SIG-M5 treated with dmso at 0.1 percent for 504 hours (cell line): ENCODE measurements at regions not wholly inside any gene's neighbourhood (a gene's known extent, or its start where the extent isn't known, plus 50 kb on each side); places are given as distances from the start of the nearest gene placed in this dataset.
"Not testable (repeated sequence)": the region's sequence is repeated elsewhere in the genome, so short reads cannot be mapped to it uniquely, and the experiment has no call there.

Source experiments
- DNase-seq: peaks from one replicate; lab custom pipeline; 2025; ENCODE audit not compliant: unreplicated experiment; lab: John Stamatoyannopoulos, UW

GRCh38 chr9:113739605-113740507 is 136.3 kb upstream of the ZNF618 start:
- DNase-seq, result not testable (repeated sequence)

GRCh38 chr9:113740508-113741500 is 135.3 kb upstream of the ZNF618 start:
- not testable (repeated sequence) for DNase-seq

DNA sequence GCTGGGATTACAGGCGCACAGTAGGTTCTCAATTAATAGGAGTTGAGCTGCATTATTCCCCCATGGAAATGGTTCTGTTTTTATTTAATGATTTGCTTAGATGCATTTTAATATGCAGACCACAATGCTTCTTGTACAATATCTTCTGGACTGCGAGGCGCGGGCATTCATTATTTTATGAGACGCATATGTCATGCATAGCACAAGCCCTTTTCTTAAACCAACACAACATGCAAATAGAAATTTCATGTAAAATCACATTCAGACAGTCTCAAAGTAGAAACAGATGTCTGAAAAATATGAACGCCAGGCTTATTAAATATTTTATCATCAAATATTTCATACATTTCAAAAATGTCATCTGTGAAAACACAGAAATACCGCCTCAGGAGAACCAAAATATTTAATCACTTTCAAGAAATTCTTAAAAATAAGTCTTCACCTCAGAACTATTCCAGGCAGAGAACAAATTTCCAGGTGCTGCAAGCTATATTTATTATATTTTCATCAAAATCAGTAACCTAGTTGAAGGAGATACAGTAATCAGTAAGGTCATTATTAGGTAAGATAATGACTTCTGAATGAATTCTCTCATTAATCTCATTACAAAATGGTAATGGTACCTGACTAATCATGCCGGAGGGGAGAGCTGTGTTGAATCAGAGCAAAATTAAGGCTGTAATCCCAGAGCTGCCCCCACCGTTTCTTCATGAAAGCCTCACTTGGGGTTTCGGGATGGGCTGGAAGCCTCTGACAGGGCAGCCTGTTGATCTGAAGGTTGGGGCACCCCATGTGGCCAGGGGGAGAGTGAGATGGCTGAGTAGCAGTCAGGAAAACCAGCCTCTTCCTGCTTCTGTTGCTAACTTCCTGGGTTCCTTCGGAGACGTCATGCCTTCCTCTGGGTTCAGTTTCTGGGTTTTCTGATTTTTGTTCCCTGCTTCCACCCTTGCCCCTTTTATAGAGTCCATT is 133.9 kb upstream of the ZNF618 start:
- DNase-seq, result no peak

DNA sequence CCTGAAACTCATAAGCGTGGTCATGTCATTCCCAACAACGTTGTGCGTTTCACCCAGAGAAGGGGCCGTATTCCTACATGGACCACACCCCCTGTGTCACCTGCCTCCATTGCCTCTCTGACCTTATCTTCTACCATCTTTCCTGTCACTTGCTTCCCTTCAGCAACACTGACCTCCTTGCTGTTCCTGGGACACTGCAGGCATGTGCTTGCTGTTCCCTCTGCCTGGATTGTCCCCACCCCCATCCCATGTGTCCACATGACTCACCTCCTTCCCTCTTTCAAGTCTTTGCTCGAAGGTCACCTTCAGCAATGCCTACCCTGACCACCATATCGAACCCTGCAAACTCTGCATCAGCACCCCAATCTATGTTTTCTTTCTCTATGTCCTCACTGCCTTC is 133.2 kb upstream of the ZNF618 start:
- DNase-seq, result no peak

DNA sequence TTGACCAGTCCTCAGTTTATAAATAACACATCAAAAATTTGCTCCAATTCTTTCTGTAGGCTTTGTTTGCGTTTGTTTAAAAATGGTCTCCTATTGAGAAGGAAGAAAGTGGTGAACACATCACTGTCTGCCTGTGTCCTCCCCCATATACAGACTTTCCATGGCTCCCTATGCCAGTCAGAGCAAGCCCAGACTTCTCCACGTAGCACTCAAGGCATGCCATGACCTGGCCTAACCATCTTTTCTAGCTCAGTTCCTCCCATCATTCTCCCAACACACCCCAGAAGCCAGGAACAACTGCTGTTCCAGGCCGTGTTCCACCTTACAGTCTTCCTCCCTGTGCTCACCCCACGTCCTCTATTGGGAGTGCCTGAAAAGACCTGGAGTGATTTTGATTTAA is 129.6 kb upstream of the ZNF618 start:
- DNase-seq, result no peak

GRCh38 chr9:113748135-113748534 is 128.0 kb upstream of the ZNF618 start:
- no peak for DNase-seq

DNA sequence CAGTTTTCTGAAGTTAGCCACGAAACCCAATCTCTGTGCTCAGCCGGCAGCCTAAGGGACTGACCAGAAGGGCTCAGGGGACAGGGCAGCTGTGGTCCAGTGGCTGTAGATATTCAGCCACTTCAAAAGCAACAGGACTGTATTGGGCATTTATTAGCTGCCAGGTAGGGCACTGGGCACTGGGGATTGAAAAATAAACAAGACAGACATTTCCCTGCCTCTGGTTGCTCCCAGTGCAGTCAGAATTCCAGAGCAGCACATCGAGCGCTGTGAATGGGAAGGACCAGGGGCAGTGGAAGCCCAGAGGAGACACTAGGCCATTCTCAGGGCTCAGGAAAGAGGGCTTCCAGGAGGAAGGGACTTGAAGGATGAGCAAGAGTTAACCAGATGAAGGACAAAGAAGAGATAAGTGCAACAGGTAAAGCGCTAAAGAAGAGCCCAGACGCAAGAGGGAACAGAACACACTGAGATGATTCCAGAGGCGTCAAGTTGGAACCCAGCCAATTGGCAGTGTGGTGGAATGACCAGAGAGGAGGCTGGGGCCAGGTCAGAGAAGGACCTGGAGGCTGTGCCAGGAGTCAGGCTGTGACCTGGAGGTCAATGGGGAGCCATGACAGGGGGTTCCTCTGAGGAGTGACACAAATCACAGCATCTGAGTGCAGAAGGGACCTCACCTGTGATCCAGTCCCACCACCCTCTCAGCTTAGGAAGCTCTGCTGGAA is 122.5 kb upstream of the ZNF618 start:
- no peak for DNase-seq

DNA sequence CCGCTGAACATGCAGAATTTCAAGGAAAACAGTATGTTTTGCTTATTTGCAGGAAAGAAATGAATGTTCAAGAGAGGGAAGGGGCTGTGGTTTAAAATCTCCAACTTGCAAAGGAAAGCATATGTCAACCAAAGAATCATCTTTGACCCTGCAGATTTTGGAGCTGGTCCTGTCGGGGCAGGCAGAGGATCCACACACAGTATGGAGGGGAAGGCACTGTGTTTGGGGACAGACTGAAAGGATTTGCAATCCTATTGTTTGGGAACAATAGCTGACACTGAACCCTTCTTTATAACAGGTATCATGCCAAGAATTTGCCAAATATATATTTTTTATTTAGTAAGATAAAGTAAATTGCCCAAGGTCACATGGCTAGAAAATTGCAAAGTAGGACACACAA is 121.4 kb upstream of the ZNF618 start:
- DNase-seq, result no peak

GRCh38 chr9:113755433-113755832 is 120.7 kb upstream of the ZNF618 start:
- DNase-seq, result no peak

GRCh38 chr9:113756476-113757192 is 119.5 kb upstream of the ZNF618 start:
- peak; percentile 55 for DNase-seq

- no peak for DNase-seq
These were observed 112.7 kb upstream of the ZNF618 start for GRCh38 chr9:113763429-113763828.

GRCh38 chr9:113764572-113764971 is 111.5 kb upstream of the ZNF618 start:
- no peak for DNase-seq

GRCh38 chr9:113769412-113769811 is 106.7 kb upstream of the ZNF618 start:
- DNase-seq, result no peak

- DNase-seq, result no peak
These were observed 105.7 kb upstream of the ZNF618 start for GRCh38 chr9:113770396-113770795.

- no peak for DNase-seq
These were observed 104.9 kb upstream of the ZNF618 start for GRCh38 chr9:113771199-113771598.

DNA sequence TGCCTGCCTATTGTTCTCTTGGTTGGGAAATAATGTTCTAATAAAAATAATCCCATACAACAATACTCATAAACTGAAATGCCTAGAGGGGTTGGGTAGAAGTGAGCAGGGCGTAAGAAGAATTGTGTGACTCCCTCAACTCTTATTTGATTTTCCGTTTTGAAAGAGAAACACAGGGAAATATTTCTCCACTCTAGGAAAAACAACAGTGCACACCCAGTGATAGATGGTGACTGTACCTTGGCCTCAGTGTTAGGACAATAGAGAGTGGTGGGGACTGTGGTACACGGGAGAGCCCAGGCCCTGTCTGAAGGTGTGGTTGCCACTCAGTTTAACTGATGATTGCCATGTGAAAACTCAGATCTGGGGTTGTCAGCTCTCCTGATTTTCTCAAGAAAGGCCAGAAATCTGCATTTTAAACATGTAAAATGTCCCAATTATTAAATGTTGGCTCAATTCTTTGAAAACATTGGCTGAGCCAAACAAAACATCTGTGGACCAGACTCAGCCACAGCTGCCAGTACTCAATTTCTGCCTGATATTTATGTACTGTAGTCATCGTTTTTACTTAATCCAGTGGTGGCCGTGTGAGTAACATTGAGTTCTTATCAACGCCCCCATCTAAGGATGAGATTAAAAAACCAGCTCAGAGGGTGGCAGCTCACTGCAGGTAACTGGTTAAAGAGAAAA is 103.8 kb upstream of the ZNF618 start:
- DNase-seq, result no peak

- DNase-seq, result no peak
These were observed 101.1 kb upstream of the ZNF618 start for GRCh38 chr9:113774963-113775362.

GRCh38 chr9:113775749-113776148 is 100.4 kb upstream of the ZNF618 start:
- DNase-seq, result no peak

GRCh38 chr9:113776194-113776593 is 99.9 kb upstream of the ZNF618 start:
- DNase-seq, result no peak
